Mesendoderm (in vitro differentiated cells): ENCODE measurements at regions not wholly inside any gene's neighbourhood (a gene's known extent, or its start where the extent isn't known, plus 50 kb on each side); places are given as distances from the start of the nearest gene placed in this dataset.

ENCODE experiments used
- DNase-seq: peaks from one replicate; pipeline ENCODE4 v3.0.0; 2013
- H2AK5ac ChIP-seq: 2 replicates; pipeline ENCODE4 v1.6.1; 2013; ENCODE audit warnings: low read length, inconsistent platforms
- H2BK120ac ChIP-seq: 2 replicates; pipeline ENCODE4 v1.6.1; 2013; ENCODE audit warnings: low read depth, mild to moderate bottlenecking, low read length, moderate library complexity, mixed read lengths
- H2BK15ac ChIP-seq: replicated peaks from 2 replicates; pipeline ENCODE4 v1.6.1; 2013; ENCODE audit warnings: low read depth, mild to moderate bottlenecking, moderate library complexity
- H2BK5ac ChIP-seq: 2 replicates; pipeline ENCODE4 v1.6.1; 2013; ENCODE audit warnings: low read length, inconsistent platforms
- H3K18ac ChIP-seq: 2 replicates; pipeline ENCODE4 v1.6.1; 2013; ENCODE audit warnings: mild to moderate bottlenecking, low read length, mixed read lengths
- H3K23ac ChIP-seq: one replicate; pipeline ENCODE4 v1.6.1; 2013; ENCODE audit warnings: low read length
- H3K27ac ChIP-seq: 2 replicates; pipeline ENCODE4 v1.5.1; 2013; ENCODE audit warnings: low read depth, mild to moderate bottlenecking, inconsistent platforms, low read length, moderate library complexity
- H3K27me3 ChIP-seq: 2 replicates; pipeline ENCODE4 v1.6.1; 2013; ENCODE audit warnings: low read length, control low read depth, mild to moderate bottlenecking, inconsistent platforms; ENCODE audit not compliant: insufficient read depth, poor library complexity
- H3K36me3 ChIP-seq: 2 replicates; pipeline ENCODE4 v1.6.1; 2013; ENCODE audit warnings: low read length, inconsistent platforms; ENCODE audit not compliant: control insufficient read depth, insufficient read depth
- H3K4ac ChIP-seq: one replicate; pipeline ENCODE4 v1.6.1; 2013; ENCODE audit warnings: low read depth, mild to moderate bottlenecking, low read length, moderate library complexity
- H3K4me1 ChIP-seq: 2 replicates; pipeline ENCODE4 v1.6.1; 2013; ENCODE audit warnings: low read depth, low read length, inconsistent platforms; ENCODE audit not compliant: control insufficient read depth
- H3K4me2 ChIP-seq: 2 replicates; pipeline ENCODE4 v1.6.1; 2013; ENCODE audit warnings: low read length
- H3K4me3 ChIP-seq: 2 replicates; pipeline ENCODE4 v1.5.1; 2013; ENCODE audit warnings: mild to moderate bottlenecking, low read length
- H3K56ac ChIP-seq: one replicate; pipeline ENCODE4 v1.6.1; 2013; ENCODE audit warnings: low read length
- H3K79me1 ChIP-seq: 2 replicates; pipeline ENCODE4 v1.6.1; 2013; ENCODE audit warnings: low read length, inconsistent platforms
- H3K79me2 ChIP-seq: 2 replicates; pipeline ENCODE4 v1.6.1; 2013; ENCODE audit warnings: mild to moderate bottlenecking, low read length; ENCODE audit not compliant: control insufficient read depth, insufficient read depth
- H3K9ac ChIP-seq: 2 replicates; pipeline ENCODE4 v1.6.1; 2013; ENCODE audit warnings: low read length, inconsistent platforms
- H4K5ac ChIP-seq: one replicate; pipeline ENCODE4 v1.6.1; 2013; ENCODE audit warnings: low read length
- H4K8ac ChIP-seq: one replicate; pipeline ENCODE4 v1.6.1; 2013; ENCODE audit warnings: low read depth, mild to moderate bottlenecking, control low read depth, low read length, moderate library complexity
- WGBS: extraction: QIAGEN DNeasy Blood & Tissue Kit; methylation state at CpG from one replicate; pipeline ENCODE4 v1.1.7; 2013; ENCODE audit warnings: low lambda C conversion rate, missing lambda C conversion rate; ENCODE audit not compliant: insufficient coverage; ENCODE audit errors: extremely low coverage; 5-methylcytosine and 5-hydroxymethylcytosine counted together

- Histone ChIP-seq H3K18ac (no peak overlapping the region), H3K23ac (no peak overlapping the region), H3K27me3 (no peaks in the 10 kb centered on the region), H2BK120ac (no peak overlapping the region), H3K4ac (no peak overlapping the region), H3K36me3 (no peaks in the 10 kb centered on the region), H3K4me2 (no peak overlapping the region), H2BK15ac (no peak overlapping the region), H3K79me1 (no peaks in the 10 kb centered on the region), H4K8ac (no peak overlapping the region), H3K56ac (no peak overlapping the region), H2AK5ac (no peak overlapping the region), H3K9ac (no peak overlapping the region), H3K4me3 (no peak overlapping the region), H3K4me1 (no peaks in the 10 kb centered on the region), H3K79me2 (no peaks in the 10 kb centered on the region), H4K5ac (no peak overlapping the region), H3K27ac (no peak overlapping the region), H2BK5ac (no peak overlapping the region)
- DNase-seq = no peak
Observed at GRCh38 chr1:96400089-96400488, 321.5 kb upstream of the PTBP2 start.

GRCh38 chr1:96409087-96409486 lies 312.5 kb upstream of the PTBP2 start:
- Histone ChIP-seq H3K4me3 (no peak overlapping the region), H3K56ac (no peak overlapping the region), H3K4ac (no peak overlapping the region), H3K27ac (no peak overlapping the region), H3K18ac (no peak overlapping the region), H3K23ac (no peak overlapping the region), H3K4me1 (no peaks in the 10 kb centered on the region), H2BK15ac (no peak overlapping the region), H3K36me3 (no peaks in the 10 kb centered on the region), H3K79me2 (no peaks in the 10 kb centered on the region), H2BK120ac (no peak overlapping the region), H3K27me3 (no peaks in the 10 kb centered on the region), H4K8ac (no peak overlapping the region), H2AK5ac (no peak overlapping the region), H3K4me2 (no peak overlapping the region), H3K9ac (no peak overlapping the region), H4K5ac (no peak overlapping the region), H2BK5ac (no peak overlapping the region), H3K79me1 (no peaks in the 10 kb centered on the region)
- no peak for DNase-seq
- no CpG with 5 or more reads among the region's 4 CpGs for WGBS

- no peak overlapping the region for H3K18ac ChIP-seq
- H4K5ac ChIP-seq = no peak overlapping the region
- WGBS = no CpG with 5 or more reads among the region's 3 CpGs
- no peaks in the 10 kb centered on the region for H3K79me2 ChIP-seq
- no peak overlapping the region for H2BK120ac ChIP-seq
- H2BK15ac ChIP-seq = no peak overlapping the region
- no peak overlapping the region for H2AK5ac ChIP-seq
- H3K4ac ChIP-seq = no peak overlapping the region
- no peaks in the 10 kb centered on the region for H3K36me3 ChIP-seq
- H3K56ac ChIP-seq = no peak overlapping the region
- H3K4me2 ChIP-seq = no peak overlapping the region
- H3K4me1 ChIP-seq = no peaks in the 10 kb centered on the region
- no peak overlapping the region for H3K9ac ChIP-seq
- H3K79me1 ChIP-seq = no peaks in the 10 kb centered on the region
- H4K8ac ChIP-seq = no peak overlapping the region
- no peak overlapping the region for H2BK5ac ChIP-seq
- H3K23ac ChIP-seq = no peak overlapping the region
- no peaks in the 10 kb centered on the region for H3K27me3 ChIP-seq
- H3K27ac ChIP-seq = no peak overlapping the region
- no peak for DNase-seq
- no peak overlapping the region for H3K4me3 ChIP-seq
Observed at GRCh38 chr1:96409689-96410088, 311.9 kb upstream of the PTBP2 start.

- Histone ChIP-seq H3K23ac (no peak overlapping the region), H2BK15ac (no peak overlapping the region), H3K79me1 (no peaks in the 10 kb centered on the region)
Observed at GRCh38 chr1:96411006-96411405, 310.6 kb upstream of the PTBP2 start.

GRCh38 chr1:96414598-96414997 lies 307.0 kb upstream of the PTBP2 start:
- Histone ChIP-seq H2BK120ac (no peak overlapping the region), H3K79me1 (no peaks in the 10 kb centered on the region), H3K36me3 (no peaks in the 10 kb centered on the region), H3K9ac (no peak overlapping the region), H4K8ac (no peak overlapping the region), H3K4ac (no peak overlapping the region), H3K4me2 (no peak overlapping the region), H2AK5ac (no peak overlapping the region), H3K79me2 (no peaks in the 10 kb centered on the region), H3K27me3 (no peaks in the 10 kb centered on the region), H3K56ac (no peak overlapping the region), H3K4me1 (no peaks in the 10 kb centered on the region), H2BK5ac (no peak overlapping the region), H3K4me3 (no peak overlapping the region), H3K18ac (no peak overlapping the region), H2BK15ac (no peak overlapping the region), H3K27ac (no peak overlapping the region), H3K23ac (no peak overlapping the region), H4K5ac (no peak overlapping the region)
- WGBS = no CpG with 5 or more reads among the region's 6 CpGs
- peak; percentile 62 for DNase-seq

More at GRCh38 chr1:96411006-96411405, 310.6 kb upstream of the PTBP2 start:
- H2BK120ac ChIP-seq = no peak overlapping the region
- no peak overlapping the region for H3K4ac ChIP-seq
- no peak overlapping the region for H3K4me3 ChIP-seq
- H3K27ac ChIP-seq = no peak overlapping the region
- no peak overlapping the region for H3K18ac ChIP-seq
- no peaks in the 10 kb centered on the region for H3K36me3 ChIP-seq
- no peak for DNase-seq
- H3K9ac ChIP-seq = no peak overlapping the region
- no peaks in the 10 kb centered on the region for H3K4me1 ChIP-seq
- H2BK5ac ChIP-seq = no peak overlapping the region
- H3K27me3 ChIP-seq = no peaks in the 10 kb centered on the region
- H3K4me2 ChIP-seq = no peak overlapping the region
- H4K8ac ChIP-seq = no peak overlapping the region
- H2AK5ac ChIP-seq = no peak overlapping the region
- no peaks in the 10 kb centered on the region for H3K79me2 ChIP-seq
- H3K56ac ChIP-seq = no peak overlapping the region
- WGBS = no CpG with 5 or more reads among the region's 2 CpGs
- no peak overlapping the region for H4K5ac ChIP-seq

DNA sequence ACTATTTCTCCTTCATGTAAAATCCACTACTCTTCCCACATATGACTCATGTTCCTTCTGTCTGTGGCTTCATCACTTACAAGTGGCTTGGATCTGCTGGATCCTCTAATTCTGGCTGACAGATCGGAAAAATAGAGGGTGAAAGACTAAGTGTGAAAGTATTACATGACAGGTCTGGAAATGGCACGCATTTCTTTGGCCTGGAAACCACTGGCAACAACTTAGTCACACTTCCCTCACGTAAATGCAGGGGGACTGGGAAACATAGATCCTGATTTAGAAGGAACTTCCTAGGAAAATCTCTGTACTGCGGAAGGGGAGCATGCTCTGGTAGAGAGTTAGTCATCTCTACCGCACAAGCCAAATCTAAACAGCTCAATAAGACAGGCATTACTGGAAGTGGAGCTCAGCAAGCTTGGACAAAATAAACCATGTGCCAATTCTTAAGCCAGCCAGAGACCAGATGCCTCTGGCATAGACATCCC lies 305.4 kb upstream of the PTBP2 start:
- H3K4me3 ChIP-seq = no peak overlapping the region
- H3K36me3 ChIP-seq = no peaks in the 10 kb centered on the region
- no peak overlapping the region for H4K5ac ChIP-seq
- H3K23ac ChIP-seq = no peak overlapping the region
- no peak overlapping the region for H3K18ac ChIP-seq
- WGBS = no CpG with 5 or more reads among the region's 5 CpGs
- H3K79me2 ChIP-seq = no peaks in the 10 kb centered on the region
- no peak overlapping the region for H2BK5ac ChIP-seq
- no peaks in the 10 kb centered on the region for H3K79me1 ChIP-seq
- no peaks in the 10 kb centered on the region for H3K4me1 ChIP-seq
- H3K27ac ChIP-seq = no peak overlapping the region
- no peak overlapping the region for H3K4ac ChIP-seq
- no peak for DNase-seq
- H3K27me3 ChIP-seq = no peaks in the 10 kb centered on the region
- no peak overlapping the region for H2BK15ac ChIP-seq
- no peak overlapping the region for H4K8ac ChIP-seq
- no peak overlapping the region for H2BK120ac ChIP-seq
- no peak overlapping the region for H2AK5ac ChIP-seq
- H3K9ac ChIP-seq = no peak overlapping the region
- no peak overlapping the region for H3K56ac ChIP-seq
- H3K4me2 ChIP-seq = no peak overlapping the region
